Panc1 (cell line): ENCODE measurements at regions not wholly inside any gene's neighbourhood (a gene's known extent, or its start where the extent isn't known, plus 50 kb on each side); places are given as distances from the start of the nearest gene placed in this dataset.

Source experiments
- CTCF ChIP-seq: fragments of 450-650 bp; IDR thresholded peaks from 2 replicates; pipeline ENCODE4 v1.5.1; 2017; ENCODE audit warnings: mild to moderate bottlenecking
- POLR2AphosphoS5 ChIP-seq: IDR thresholded peaks from 2 replicates; pipeline ENCODE4 v1.6.1; 2012; ENCODE audit warnings: mild to moderate bottlenecking, low read depth, low read length, moderate library complexity
- REST ChIP-seq, 2 experiments: IDR thresholded peaks; 2 replicates each; pipeline ENCODE4 v1.6.1; 2011 to 2012; ENCODE audit warnings: low read depth in 2 of 2, control low read depth in 1 of 2, low read length in 1 of 2, mild to moderate bottlenecking in 1 of 2, moderate library complexity in 1 of 2; ENCODE audit not compliant: insufficient read depth in 1 of 2
- SIN3A ChIP-seq: IDR thresholded peaks from 2 replicates; pipeline ENCODE4 v1.6.1; 2012; ENCODE audit warnings: low read depth, mild to moderate bottlenecking, low read length, moderate library complexity, borderline replicate concordance; ENCODE audit not compliant: insufficient read depth
- TCF7L2 ChIP-seq: IDR thresholded peaks from 2 replicates; pipeline ENCODE4 v1.6.1; 2011; ENCODE audit warnings: mild to moderate bottlenecking, low read depth, low read length, inconsistent platforms

- TF ChIP-seq CTCF (no peak), TCF7L2 (no peak), POLR2AphosphoS5 (no peak), SIN3A (no peak), REST (IDR thresholded peaks at IDR 0.05; ENCODE audit: insufficient read depth in 1 of 2, low read depth in 2 of 2, low read length in 1 of 2) (no peak)
Observed at GRCh38 chr11:97345032-97345431, 955.2 kb downstream of the JRKL start.
